RWPE1 (cell line): ENCODE measurements at regions not wholly inside any gene's neighbourhood (a gene's known extent, or its start where the extent isn't known, plus 50 kb on each side); places are given as distances from the start of the nearest gene placed in this dataset.

Source experiments
- CTCF ChIA-PET: fragments of 350-600 bp; sonication (Branson Sonifier 250); formaldehyde crosslinking; extraction: SDS; loops from one replicate; lab custom pipeline; 2021; lab: Yijun Ruan, JAX
- POLR2A ChIA-PET: fragments of 400-600 bp; formaldehyde crosslinking; extraction: SDS; loops from one replicate; lab custom pipeline; 2020; ENCODE audit warnings: antibody characterized with exemption; ENCODE audit not compliant: low non-redundant PET; lab: Yijun Ruan, JAX
- DNase-seq: peaks from one replicate; pipeline ENCODE4 v3.0.0; 2012; ENCODE audit warnings: low spot score
- H3K27ac ChIP-seq: fragments of 450-650 bp; 2 replicates; pipeline ENCODE4 v1.5.1; 2017
- TF ChIP-seq, protein P1 (sequence below): fragments of 450-650 bp; conservative IDR thresholded peaks from 2 replicates; pipeline ENCODE4 v1.5.1; 2017; ENCODE audit warnings: low read depth, mild to moderate bottlenecking

DNA sequence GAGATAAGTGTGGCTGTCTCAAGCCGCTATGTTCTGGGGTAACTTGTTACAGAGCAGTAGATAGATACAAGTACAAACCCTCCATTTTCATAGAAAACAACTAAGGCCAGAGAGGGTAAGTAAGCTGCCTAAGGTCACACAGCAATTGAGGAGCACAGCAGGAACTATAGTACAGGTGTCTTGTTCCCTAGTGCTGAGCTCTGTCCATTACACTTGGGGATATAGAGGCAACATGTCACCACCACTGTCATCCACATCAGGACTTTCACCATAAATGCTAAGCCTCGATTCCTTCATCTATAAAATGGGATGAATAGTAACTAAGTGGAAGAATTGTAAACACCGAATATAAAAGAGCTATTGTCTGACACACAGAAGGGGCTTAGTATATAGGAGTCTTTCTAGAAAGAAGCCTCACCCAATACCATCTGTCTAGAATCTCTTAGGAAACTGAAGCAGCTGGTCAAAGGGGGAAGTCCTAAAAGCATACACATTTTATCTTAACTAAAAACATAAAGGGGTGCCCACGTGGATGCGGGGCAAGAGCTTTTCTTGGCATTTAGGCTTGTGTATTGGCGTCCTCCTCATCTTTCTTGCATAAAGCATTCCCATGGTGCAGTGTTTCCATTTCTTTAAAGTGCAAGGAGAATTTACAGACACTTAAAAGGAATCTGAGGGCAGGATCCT, 93.8 kb upstream of the ALX4 start:
- TF ChIP-seq, protein P1, sequence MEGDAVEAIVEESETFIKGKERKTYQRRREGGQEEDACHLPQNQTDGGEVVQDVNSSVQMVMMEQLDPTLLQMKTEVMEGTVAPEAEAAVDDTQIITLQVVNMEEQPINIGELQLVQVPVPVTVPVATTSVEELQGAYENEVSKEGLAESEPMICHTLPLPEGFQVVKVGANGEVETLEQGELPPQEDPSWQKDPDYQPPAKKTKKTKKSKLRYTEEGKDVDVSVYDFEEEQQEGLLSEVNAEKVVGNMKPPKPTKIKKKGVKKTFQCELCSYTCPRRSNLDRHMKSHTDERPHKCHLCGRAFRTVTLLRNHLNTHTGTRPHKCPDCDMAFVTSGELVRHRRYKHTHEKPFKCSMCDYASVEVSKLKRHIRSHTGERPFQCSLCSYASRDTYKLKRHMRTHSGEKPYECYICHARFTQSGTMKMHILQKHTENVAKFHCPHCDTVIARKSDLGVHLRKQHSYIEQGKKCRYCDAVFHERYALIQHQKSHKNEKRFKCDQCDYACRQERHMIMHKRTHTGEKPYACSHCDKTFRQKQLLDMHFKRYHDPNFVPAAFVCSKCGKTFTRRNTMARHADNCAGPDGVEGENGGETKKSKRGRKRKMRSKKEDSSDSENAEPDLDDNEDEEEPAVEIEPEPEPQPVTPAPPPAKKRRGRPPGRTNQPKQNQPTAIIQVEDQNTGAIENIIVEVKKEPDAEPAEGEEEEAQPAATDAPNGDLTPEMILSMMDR = no peak
- POLR2A ChIA-PET = no interaction called here
- no peak for DNase-seq

DNA sequence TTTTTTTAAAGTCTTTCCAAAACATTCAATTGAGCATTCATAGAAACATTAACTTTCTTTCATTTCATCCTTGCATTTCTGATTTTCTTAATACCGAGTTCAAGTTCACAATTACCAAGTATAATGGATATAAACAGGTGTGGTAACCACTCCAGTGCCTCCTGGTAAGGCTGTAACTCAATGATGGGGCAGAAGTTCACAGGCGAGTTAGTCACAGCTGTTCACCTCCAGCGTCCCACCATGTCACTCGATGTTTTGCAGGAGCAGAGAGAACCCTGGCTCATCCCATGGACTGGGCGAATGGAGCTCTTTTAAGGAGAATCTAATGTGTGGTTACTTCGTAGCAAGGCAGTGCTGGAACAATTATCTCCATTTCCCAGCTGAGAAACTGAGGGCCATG, 94.4 kb upstream of the ALX4 start:
- ChIA-PET CTCF (no interaction called here), POLR2A (no interaction called here)
- TF ChIP-seq, protein P1 = no peak
- DNase-seq = no peak
- no peak overlapping the region for H3K27ac ChIP-seq

More for the DNA sequence above, 93.8 kb upstream of the ALX4 start:
- H3K27ac ChIP-seq = no peak overlapping the region
- CTCF ChIA-PET = no interaction called here

DNA sequence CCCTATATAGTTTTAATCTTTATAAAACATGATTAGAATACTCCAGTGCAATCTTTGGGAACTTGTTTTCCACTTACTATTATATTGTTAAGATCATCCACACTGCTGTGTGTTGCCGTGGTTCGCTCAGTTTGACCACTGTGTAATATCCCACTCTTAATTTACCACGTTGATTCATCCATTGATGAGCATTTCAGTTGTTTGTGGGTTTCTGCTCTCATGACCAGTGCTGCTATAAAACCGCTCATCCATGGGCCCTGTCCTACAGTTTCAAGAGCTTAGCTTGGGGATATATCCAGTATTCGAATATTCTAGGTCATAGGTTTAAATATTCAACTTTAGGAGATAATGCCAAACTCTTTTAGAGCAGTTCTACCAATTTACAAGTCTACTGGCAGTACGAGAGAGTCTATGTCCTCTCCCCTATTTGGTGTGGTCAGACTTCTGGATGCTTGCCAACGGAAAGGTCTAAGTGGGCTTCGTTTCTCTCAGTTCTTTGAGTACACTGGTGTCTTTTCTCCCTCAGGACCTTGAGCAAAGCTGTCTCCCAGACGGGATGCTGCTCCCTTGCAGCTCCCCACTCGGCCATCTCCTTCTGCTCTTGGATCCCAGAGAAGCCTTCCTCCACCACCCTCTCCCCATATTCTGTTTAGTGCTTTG, 94.9 kb upstream of the ALX4 start:
- CTCF ChIA-PET = no interaction called here
- POLR2A ChIA-PET = no interaction called here
- H3K27ac ChIP-seq = no peak overlapping the region
- no peak for DNase-seq
- TF ChIP-seq, protein P1 = no peak

DNA sequence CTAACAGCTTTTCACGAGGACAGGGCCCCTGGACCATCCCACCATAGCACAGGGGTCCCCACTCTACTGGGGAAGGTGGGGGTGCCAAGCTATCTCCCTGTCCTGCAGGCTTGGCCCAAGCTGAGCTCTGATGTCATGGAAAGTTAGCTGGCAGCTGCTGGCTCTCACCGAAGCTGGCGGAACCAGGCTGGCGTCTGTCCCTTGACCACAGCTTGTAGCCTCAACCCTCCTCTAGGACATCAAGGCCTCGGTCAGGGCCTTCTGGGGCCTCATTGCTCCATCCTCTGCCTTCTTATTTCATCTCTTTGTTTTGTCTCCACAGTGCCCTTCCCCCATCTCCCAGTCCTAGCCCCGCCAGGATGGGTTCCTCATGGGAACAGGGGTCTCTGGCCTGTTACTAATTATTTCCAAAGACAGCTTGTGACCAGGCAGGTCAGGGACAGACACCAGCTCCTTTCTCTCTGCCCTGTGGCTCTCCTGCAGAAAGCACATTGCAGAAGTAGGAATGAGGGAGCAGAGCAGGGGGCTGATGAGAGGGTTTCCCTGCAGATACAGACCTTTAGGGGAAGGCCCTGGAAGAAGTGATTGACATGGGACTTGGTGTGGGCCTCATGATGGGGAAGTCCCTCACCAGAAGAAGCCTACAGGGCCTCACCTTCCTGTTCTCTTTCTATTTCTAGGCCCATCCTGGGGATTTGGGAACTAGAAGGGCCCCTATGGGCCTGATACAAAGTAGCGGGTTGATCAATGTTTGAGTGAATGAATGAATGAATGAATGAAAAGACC, 97.5 kb upstream of the ALX4 start:
- no peak for DNase-seq
- TF ChIP-seq, protein P1 = no peak
- POLR2A ChIA-PET = no interaction called here
- CTCF ChIA-PET = no interaction called here
- H3K27ac ChIP-seq = no peak overlapping the region

DNA sequence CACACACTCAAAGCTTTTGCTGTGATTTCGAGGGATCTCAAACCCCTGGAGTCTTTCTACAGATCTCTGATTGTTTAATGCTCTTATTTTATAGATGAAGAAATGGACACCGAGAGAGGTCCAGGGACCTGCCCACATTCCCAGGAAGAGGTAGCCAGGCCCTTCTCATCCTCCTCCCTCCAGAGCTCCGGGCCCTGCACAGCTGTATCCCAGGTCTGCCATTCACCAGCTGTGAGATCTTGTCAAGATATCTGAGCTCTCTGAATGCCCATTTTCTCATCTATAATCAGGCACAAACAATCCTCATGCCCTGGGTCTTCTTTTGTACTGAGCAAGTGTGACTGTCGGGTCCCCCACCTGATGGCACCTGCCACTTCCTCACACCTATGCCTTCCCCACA, 98.2 kb upstream of the ALX4 start:
- CTCF ChIA-PET = no interaction called here

More for the DNA sequence above, 98.2 kb upstream of the ALX4 start:
- no peak overlapping the region for H3K27ac ChIP-seq
- POLR2A ChIA-PET = no interaction called here
- no peak for DNase-seq
- TF ChIP-seq, protein P1 = no peak
